Testis (tissue), 2 donors: ENCODE measurements at regions not wholly inside any gene's neighbourhood (a gene's known extent, or its start where the extent isn't known, plus 50 kb on each side); places are given as distances from the start of the nearest gene placed in this dataset.

Source experiments
- POLR2A ChIP-seq: fragments of 450-650 bp; IDR thresholded peaks from one replicate; pipeline ENCODE4 v1.6.1; 2017; ENCODE audit warnings: antibody characterized with exemption, mild to moderate bottlenecking, moderate library complexity
- TF ChIP-seq, protein P1 (sequence below), 3 experiments: fragments of 450-650 bp in 2 of 3; fragments of 200-600 bp in 1 of 3; sonication (generic) in 1 of 3; IDR thresholded peaks; one replicate each; pipeline ENCODE4 v1.5.1; 2016 to 2019; ENCODE audit warnings: antibody characterized with exemption in 3 of 3, mild to moderate bottlenecking in 2 of 3, moderate library complexity in 1 of 3

DNA sequence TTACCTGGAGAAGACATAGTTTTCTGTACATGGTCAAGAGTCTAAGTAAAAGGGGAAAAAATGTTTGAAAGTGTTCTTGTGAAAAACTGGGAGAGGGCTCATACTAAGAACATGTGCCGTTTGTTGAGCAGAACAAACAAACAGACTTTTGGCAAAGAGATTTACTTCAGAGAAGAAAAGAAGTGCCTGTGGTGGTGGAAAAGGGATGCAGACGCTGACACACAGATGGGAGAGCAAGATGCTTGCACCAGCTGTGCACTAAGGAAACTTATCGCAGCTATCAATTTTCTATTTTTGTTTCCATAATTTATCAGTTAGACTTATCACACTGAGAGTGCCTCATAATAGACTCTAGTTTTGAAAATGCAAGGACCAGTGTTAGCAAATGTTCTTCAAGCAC is 259.6 kb upstream of the PDZRN3 start:
- TF ChIP-seq, protein P1, sequence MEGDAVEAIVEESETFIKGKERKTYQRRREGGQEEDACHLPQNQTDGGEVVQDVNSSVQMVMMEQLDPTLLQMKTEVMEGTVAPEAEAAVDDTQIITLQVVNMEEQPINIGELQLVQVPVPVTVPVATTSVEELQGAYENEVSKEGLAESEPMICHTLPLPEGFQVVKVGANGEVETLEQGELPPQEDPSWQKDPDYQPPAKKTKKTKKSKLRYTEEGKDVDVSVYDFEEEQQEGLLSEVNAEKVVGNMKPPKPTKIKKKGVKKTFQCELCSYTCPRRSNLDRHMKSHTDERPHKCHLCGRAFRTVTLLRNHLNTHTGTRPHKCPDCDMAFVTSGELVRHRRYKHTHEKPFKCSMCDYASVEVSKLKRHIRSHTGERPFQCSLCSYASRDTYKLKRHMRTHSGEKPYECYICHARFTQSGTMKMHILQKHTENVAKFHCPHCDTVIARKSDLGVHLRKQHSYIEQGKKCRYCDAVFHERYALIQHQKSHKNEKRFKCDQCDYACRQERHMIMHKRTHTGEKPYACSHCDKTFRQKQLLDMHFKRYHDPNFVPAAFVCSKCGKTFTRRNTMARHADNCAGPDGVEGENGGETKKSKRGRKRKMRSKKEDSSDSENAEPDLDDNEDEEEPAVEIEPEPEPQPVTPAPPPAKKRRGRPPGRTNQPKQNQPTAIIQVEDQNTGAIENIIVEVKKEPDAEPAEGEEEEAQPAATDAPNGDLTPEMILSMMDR (IDR thresholded peaks at IDR 0.05), result no peak
- TF ChIP-seq POLR2A, result no peak
